SK-N-SH (cell line): ENCODE measurements at regions not wholly inside any gene's neighbourhood (a gene's known extent, or its start where the extent isn't known, plus 50 kb on each side); places are given as distances from the start of the nearest gene placed in this dataset.

Experiments used
- CTCF ChIA-PET: fragments of 300-600, 350-600 bp; formaldehyde crosslinking; extraction: SDS; loops from one replicate; lab custom pipeline; 2021; lab: Yijun Ruan, JAX
- POLR2A ChIA-PET: fragments of 350-600 bp; sonication (Branson Sonifier 250); formaldehyde crosslinking; extraction: SDS; loops from one replicate; lab custom pipeline; 2020; ENCODE audit warnings: antibody characterized with exemption, inconsistent platforms; lab: Yijun Ruan, JAX
- DNase-seq: peaks from one replicate; pipeline ENCODE4 v3.0.0; 2012
- H2AFZ ChIP-seq: fragments of 200-600 bp; sonication (generic); 2 replicates; pipeline ENCODE4 v1.8.1; 2016; ENCODE audit warnings: antibody characterized with exemption, mild to moderate bottlenecking, low read depth
- H3F3A ChIP-seq: fragments of 200-600 bp; sonication (generic); replicated peaks from 2 replicates; pipeline ENCODE3; 2016; ENCODE audit warnings: antibody characterized with exemption, mild to moderate bottlenecking; ENCODE audit not compliant: insufficient read depth
- H3K27ac ChIP-seq, 2 experiments: fragments of 200-500 bp in 1 of 2; fragments of 200-600 bp in 1 of 2; sonication (Bioruptor generic) in 1 of 2; sonication (generic), shearing (Covaris generic) in 1 of 2; 2 replicates each; pipeline versions ENCODE4 v1.5.1 to v1.6.1; 2014 to 2016; ENCODE audit warnings: low read depth in 2 of 2, inconsistent platforms in 1 of 2, low read length in 1 of 2, mild to moderate bottlenecking in 1 of 2, mixed read lengths in 1 of 2
- H3K27me3 ChIP-seq: fragments of 200-600 bp; sonication (generic), shearing (Covaris generic); 2 replicates; pipeline ENCODE4 v1.6.1; 2016; ENCODE audit warnings: mixed run types; ENCODE audit not compliant: insufficient read depth
- H3K36me3 ChIP-seq, 2 experiments: fragments of 200-500 bp in 1 of 2; fragments of 200-600 bp in 1 of 2; sonication (Bioruptor generic) in 1 of 2; sonication (generic) in 1 of 2; replicated peaks in 1 of 2; 2 replicates each; pipeline versions ENCODE3 to v1.5.1; 2014 to 2016; ENCODE audit warnings: low read length in 1 of 2, mild to moderate bottlenecking in 1 of 2; ENCODE audit not compliant: insufficient read depth in 2 of 2, control insufficient read depth in 1 of 2
- H3K4me1 ChIP-seq, 2 experiments: fragments of 200-500 bp in 1 of 2; fragments of 200-600 bp in 1 of 2; sonication (Bioruptor generic) in 1 of 2; sonication (generic), shearing (Covaris generic) in 1 of 2; 2 replicates each; pipeline versions ENCODE4 v1.5.1 to v1.6.1; 2014 to 2016; ENCODE audit warnings: low read depth in 1 of 2, low read length in 1 of 2, mixed run types in 1 of 2; ENCODE audit not compliant: insufficient read depth in 2 of 2, control insufficient read depth in 1 of 2
- H3K4me2 ChIP-seq: fragments of 200-600 bp; sonication (generic), shearing (Covaris generic); 2 replicates; pipeline ENCODE4 v1.6.1; 2017; ENCODE audit warnings: mixed run types
- H3K4me3 ChIP-seq, 2 experiments: fragments of 200-500 bp in 1 of 2; fragments of 200-600 bp in 1 of 2; sonication (Bioruptor generic) in 1 of 2; sonication (generic), shearing (Covaris generic) in 1 of 2; 2 replicates each; pipeline versions ENCODE4 v1.5.1 to v1.8.1; 2014 to 2016; ENCODE audit warnings: low read depth in 2 of 2, inconsistent platforms in 1 of 2, low read length in 1 of 2, mild to moderate bottlenecking in 1 of 2, mixed read lengths in 1 of 2, moderate library complexity in 1 of 2
- H3K79me2 ChIP-seq: fragments of 200-600 bp; sonication (generic); 2 replicates; pipeline ENCODE4 v1.8.1; 2017; ENCODE audit warnings: mild to moderate bottlenecking; ENCODE audit not compliant: insufficient read depth
- H3K9ac ChIP-seq: fragments of 200-600 bp; sonication (generic); 2 replicates; pipeline ENCODE4 v1.6.1; 2017; ENCODE audit warnings: mixed run types
- H3K9me2 ChIP-seq: fragments of 200-600 bp; sonication (generic); 2 replicates; pipeline ENCODE4 v1.6.1; 2017; ENCODE audit warnings: mixed run types
- H3K9me3 ChIP-seq: fragments of 200-600 bp; sonication (generic); 2 replicates; pipeline ENCODE4 v1.6.1; 2017; ENCODE audit warnings: mixed run types, mild to moderate bottlenecking, moderate library complexity
- H4K20me1 ChIP-seq: fragments of 200-600 bp; sonication (generic); 2 replicates; pipeline ENCODE4 v1.6.1; 2017; ENCODE audit warnings: mild to moderate bottlenecking, mixed run types; ENCODE audit not compliant: insufficient read depth
- CTCF ChIP-seq: fragments of 200-600 bp; sonication (generic); IDR thresholded peaks from 2 replicates; pipeline ENCODE4 v1.6.1; 2017; ENCODE audit warnings: antibody characterized with exemption, mild to moderate bottlenecking, moderate library complexity
- EZH2phosphoT487 ChIP-seq: fragments of 200-600 bp; sonication (generic); IDR thresholded peaks from 2 replicates; pipeline ENCODE4 v1.6.1; 2017; ENCODE audit warnings: low read depth, mixed run types, mild to moderate bottlenecking, antibody characterized with exemption, moderate library complexity, borderline replicate concordance
- FOXJ3 ChIP-seq: sonication (generic); formaldehyde crosslinking; IDR thresholded peaks from 2 replicates; pipeline ENCODE4 v1.5.1; 2020; ENCODE audit warnings: mild to moderate bottlenecking, missing genetic modification reagents
- FOXM1 ChIP-seq: IDR thresholded peaks from 2 replicates; pipeline ENCODE4 v1.4.0; 2012; ENCODE audit warnings: low read depth, mild to moderate bottlenecking
- JUND ChIP-seq: IDR thresholded peaks from 2 replicates; pipeline ENCODE4 v1.4.0; 2012
- MXI1 ChIP-seq: IDR thresholded peaks from 2 replicates; pipeline ENCODE4 v1.6.1; 2012; ENCODE audit warnings: mild to moderate bottlenecking, low read depth, low read length, improper control_type of control experiment
- NFIC ChIP-seq: IDR thresholded peaks from 2 replicates; pipeline ENCODE4 v1.4.0; 2012; ENCODE audit warnings: borderline replicate concordance
- RCOR1 ChIP-seq: fragments of 150-350 bp; IDR thresholded peaks from 2 replicates; pipeline ENCODE4 v1.6.1; 2017; ENCODE audit warnings: antibody characterized with exemption, low read length
- REST ChIP-seq: IDR thresholded peaks from 2 replicates; pipeline ENCODE4 v1.6.1; 2012; ENCODE audit warnings: mild to moderate bottlenecking, low read depth, low read length, moderate library complexity
- RFX5 ChIP-seq: IDR thresholded peaks from 2 replicates; pipeline ENCODE4 v1.6.1; 2012; ENCODE audit warnings: mild to moderate bottlenecking, improper control_type of control experiment, low read length
- SMC3 ChIP-seq: IDR thresholded peaks from 2 replicates; pipeline ENCODE4 v1.6.1; 2012; ENCODE audit warnings: low read depth, low read length, improper control_type of control experiment
- TCF12 ChIP-seq: IDR thresholded peaks from 2 replicates; pipeline ENCODE4 v1.4.0; 2012
- USF2 ChIP-seq: fragments of 150-350 bp; IDR thresholded peaks from 2 replicates; pipeline ENCODE4 v1.6.1; 2017; ENCODE audit warnings: antibody characterized with exemption, low read length, low read depth, borderline replicate concordance
- ZBTB33 ChIP-seq: IDR thresholded peaks from 2 replicates; pipeline ENCODE4 v1.4.0; 2012; ENCODE audit warnings: low read depth, borderline replicate concordance
- WGBS: methylation state at CpG from one replicate; pipeline ENCODE4 v1.1.6; 2017; ENCODE audit warnings: low lambda C conversion rate; 5-methylcytosine and 5-hydroxymethylcytosine counted together

GRCh38 chr19:46921071-46921470 lies 60.3 kb downstream of the ARHGAP35 start (continued):
- TF ChIP-seq USF2, result no peak

GRCh38 chr19:46922465-46922864 lies 61.7 kb downstream of the ARHGAP35 start:
- H3K27ac ChIP-seq, result no peak overlapping the region
- H2AFZ ChIP-seq, result no peak overlapping the region
- TF ChIP-seq FOXM1 (no peak), EZH2phosphoT487 (no peak), NFIC (no peak), SMC3 (no peak), MXI1 (no peak), RCOR1 (no peak), CTCF (no peak), RFX5 (no peak), ZBTB33 (no peak), REST (no peak), JUND (no peak), FOXJ3 (no peak), TCF12 (no peak)
- no peak for DNase-seq
- 100% methylated on average over 3 of the region's 3 CpGs for WGBS
- no peaks in the 10 kb centered on the region for H3K9me2 ChIP-seq
- peaks cover 24% of the 10 kb centered on the region for H3F3A ChIP-seq
- H3K27me3 ChIP-seq, result no peaks in the 10 kb centered on the region
- ChIA-PET POLR2A (no interaction called here), CTCF (no interaction called here)
- H3K36me3 ChIP-seq, result peaks cover 31 to 49% of the 10 kb centered on the region in 2 experiments
- no peak overlapping the region for H3K4me2 ChIP-seq
- no peak overlapping the region for H3K4me3 ChIP-seq
- H3K79me2 ChIP-seq, result peaks cover 100% of the 10 kb centered on the region
- peaks cover 77% of the 10 kb centered on the region for H4K20me1 ChIP-seq
- H3K4me1 ChIP-seq, result peaks cover 14 to 33% of the 10 kb centered on the region in 2 experiments
- no peaks in the 10 kb centered on the region for H3K9me3 ChIP-seq
- no peak overlapping the region for H3K9ac ChIP-seq
